ENCODE measurements at regions not wholly inside any gene's neighbourhood (a gene's known extent, or its start where the extent isn't known, plus 50 kb on each side); places are given as distances from the start of the nearest gene placed in this dataset.

GRCh38 chr1:166378805-166379204 is 212.0 kb upstream of the FAM78B start:
- no peaks in the 10 kb centered on the region for H3K4me1 ChIP-seq (ENCODE audit: insufficient read depth, low read length)
- no TSS peak for BruUV-seq (replicated peaks)
- H3K27ac ChIP-seq (ENCODE audit: extremely low read length, insufficient read depth, low read length): no peak overlapping the region
- WGBS (ENCODE audit: low lambda C conversion rate): 27% methylated on average over 4 of the region's 4 CpGs
- in situ Hi-C loops (cut with HindIII; ENCODE audit: extremely low pct_ligation_motif_present, low pct_unique_long_range_greater_than_20kb): no loop called here
- ATAC-seq (no peak), DNase-seq (ENCODE audit: low spot score) (no peak), FAIRE-seq (no peak)
- no peak overlapping the region for H3K4me3 ChIP-seq (replicated peaks in 1 of 3; ENCODE audit: insufficient read depth in 1 of 3, low read depth in 2 of 3, low read length in 3 of 3)
- H3K27me3 ChIP-seq (ENCODE audit: control insufficient read depth in 1 of 2, insufficient read depth in 2 of 2, low read length in 2 of 2): 0 out of 5 replicates have a peak, but pooled peaks cover 0 to 1% of the 10 kb centered on the region in 2 experiments
- no peak overlapping the region for H3K9ac ChIP-seq (ENCODE audit: insufficient read depth, low read depth, low read length)
- no peak overlapping the region for H3K4me2 ChIP-seq (ENCODE audit: low read depth, low read length)
- POLR2A ChIA-PET: no interaction called here
- no peaks in the 10 kb centered on the region for H4K20me1 ChIP-seq (ENCODE audit: insufficient read depth, low read length)
- H2AFZ ChIP-seq (ENCODE audit: low read length): no peak overlapping the region
- no peaks in the 10 kb centered on the region for H3K79me2 ChIP-seq (ENCODE audit: insufficient read depth, low read length)
- no peaks in the 10 kb centered on the region for H3K9me3 ChIP-seq (ENCODE audit: low read length)
- intact Hi-C loops (cut with micrococcal nuclease; ENCODE audit: unreplicated experiment): no loop called here
- no peaks in the 10 kb centered on the region for H3K36me3 ChIP-seq (replicated peaks in 1 of 2; ENCODE audit: control insufficient read depth in 1 of 2, insufficient read depth in 2 of 2, low read length in 2 of 2)
- no peak for TF ChIP-seq POLR2A (IDR thresholded peaks at IDR 0.05; ENCODE audit: insufficient read depth in 1 of 2, low read depth in 2 of 2, low read length in 2 of 2)
- TF ChIP-seq ARID5B (CRISPR knock-in tag; IDR thresholded peaks at IDR 0.05): no peak
- no peak for TF ChIP-seq ZNF644 (CRISPR knock-in tag; IDR thresholded peaks at IDR 0.05; ENCODE audit: low read depth)
- no peak for TF ChIP-seq HNRNPUL1 (IDR thresholded peaks at IDR 0.05; ENCODE audit: low read depth, low read length)
- no peak for TF ChIP-seq ZNF513 (CRISPR knock-in tag; conservative IDR thresholded peaks at IDR 0.05)
- TF ChIP-seq HMGA1 (CRISPR knock-in tag; conservative IDR thresholded peaks at IDR 0.05): no peak
- no peak for TF ChIP-seq DBP (CRISPR knock-in tag; IDR thresholded peaks at IDR 0.05; ENCODE audit: not compliant biosample characterization)
- no peak for TF ChIP-seq ZNF558 (CRISPR knock-in tag; IDR thresholded peaks at IDR 0.05; ENCODE audit: borderline replicate concordance)
- no peak for TF ChIP-seq RNF2 (conservative IDR thresholded peaks at IDR 0.05; ENCODE audit: low read depth)
- CTCF ChIA-PET (ENCODE audit: low intra/inter-chr PET ratio, low total read pairs): no interaction called here

All from HepG2 (cell line).